ENCODE measurements at regions not wholly inside any gene's neighbourhood (a gene's known extent, or its start where the extent isn't known, plus 50 kb on each side); places are given as distances from the start of the nearest gene placed in this dataset.
"Not testable (repeated sequence)": the region's sequence is repeated elsewhere in the genome, so short reads cannot be mapped to it uniquely, and the experiment has no call there.

- no peak for DNase-seq
These were observed 102.6 kb downstream of the PLG start for GRCh38 chr6:160804639-160805038.

GRCh38 chr6:160808263-160808662 lies 106.2 kb downstream of the PLG start:
- DNase-seq: no peak

DNA sequence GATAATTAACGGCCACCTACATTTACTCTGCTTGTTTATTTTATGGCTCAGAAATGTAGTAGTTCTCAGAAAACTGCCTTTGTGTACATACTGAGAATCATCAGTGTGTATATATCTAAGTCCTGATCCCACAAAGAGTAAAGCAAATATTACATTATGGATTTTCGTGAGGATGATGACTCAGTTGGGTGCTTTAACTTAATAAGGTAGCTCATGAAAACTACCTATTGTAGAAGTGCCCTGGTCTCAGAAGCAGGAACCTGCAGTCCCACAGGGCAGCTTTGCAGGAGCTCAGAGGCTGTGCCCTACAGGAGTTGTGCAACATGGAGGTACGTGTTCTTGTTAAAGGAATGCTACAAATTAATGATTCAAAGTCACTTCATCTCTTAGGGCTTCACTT lies 108.2 kb downstream of the PLG start:
- DNase-seq: no peak

DNA sequence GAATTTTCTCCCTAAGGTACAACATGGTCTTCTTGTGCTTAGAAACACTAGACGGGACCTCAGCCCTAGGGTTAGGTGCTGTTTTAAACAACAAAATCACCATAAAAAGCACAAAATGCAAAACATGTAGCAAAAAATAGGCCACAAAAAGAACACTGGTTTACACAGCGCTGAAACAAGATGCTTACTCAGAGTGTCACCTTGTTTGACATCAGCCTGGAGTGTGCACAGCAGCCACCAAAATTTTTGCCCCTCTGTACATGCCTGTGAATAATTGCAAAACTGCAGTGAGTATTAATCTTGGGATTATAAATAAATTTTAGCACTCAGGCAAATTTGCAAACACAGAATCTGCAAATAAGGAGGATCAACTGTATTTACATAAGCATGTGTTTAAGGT lies 110.1 kb downstream of the PLG start:
- DNase-seq: no peak

DNA sequence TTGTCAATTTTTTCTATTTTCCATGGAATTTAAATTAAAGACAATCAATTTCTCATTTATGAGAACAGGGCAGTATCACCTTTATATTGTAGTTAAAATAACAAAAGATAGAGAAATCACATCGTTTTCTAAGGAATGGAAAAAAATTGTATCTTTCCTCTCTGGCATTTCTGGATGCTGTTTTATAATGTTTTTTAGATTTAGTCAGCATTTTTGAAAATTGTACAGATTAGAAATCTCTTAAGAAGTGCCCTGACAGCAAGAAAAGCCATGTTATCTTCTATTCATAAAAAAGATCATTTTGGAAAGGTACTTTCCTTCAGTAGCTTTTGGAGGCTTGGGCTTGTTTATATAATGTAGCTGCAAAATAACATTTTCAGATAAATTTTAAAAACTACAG lies 116.9 kb downstream of the PLG start:
- no peak for DNase-seq

DNA sequence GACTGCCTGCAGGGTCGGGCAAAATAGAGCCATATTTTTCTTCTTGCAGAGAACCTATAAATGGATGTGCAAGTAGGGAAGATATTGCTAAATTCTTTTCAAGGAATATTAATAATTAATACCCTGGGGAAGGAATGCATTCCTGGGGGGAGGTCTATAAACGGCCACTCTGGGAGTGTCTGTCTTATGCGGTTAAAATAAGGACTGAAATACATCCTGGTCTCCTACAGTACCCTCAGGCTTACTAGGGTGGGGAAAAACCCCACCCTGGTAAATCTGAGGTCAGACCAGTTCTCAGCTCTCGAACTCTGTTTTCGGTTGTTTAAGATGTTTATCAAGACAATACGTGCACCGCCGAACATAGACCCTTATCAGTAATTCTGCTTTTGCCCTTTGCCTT lies 118.6 kb downstream of the PLG start:
- DNase-seq: not testable (repeated sequence)

GRCh38 chr6:160831739-160832138 lies 129.7 kb downstream of the PLG start:
- no peak for DNase-seq

GRCh38 chr6:160832422-160832821 lies 130.4 kb downstream of the PLG start:
- DNase-seq: no peak

GRCh38 chr6:160837146-160837545 lies 135.1 kb downstream of the PLG start:
- DNase-seq: no peak

DNA sequence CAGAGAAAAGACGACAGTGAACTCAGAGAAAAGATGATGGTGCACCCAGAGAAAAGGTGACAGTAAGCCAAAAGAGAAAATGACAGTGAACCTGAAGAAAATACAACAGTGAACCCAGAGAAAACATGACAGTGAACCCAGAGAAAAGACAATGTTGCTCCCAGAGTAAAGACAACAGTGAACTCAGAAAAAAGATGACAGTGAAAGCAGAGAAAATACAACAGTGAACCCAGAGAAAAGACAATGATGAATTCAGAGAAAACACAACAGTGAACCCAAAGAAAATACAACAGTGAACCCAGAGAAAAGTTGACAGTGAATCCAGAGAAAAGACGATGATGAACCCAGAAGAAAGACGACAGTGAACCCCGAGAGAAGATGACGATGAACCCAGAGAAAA lies 140.5 kb upstream of the MAP3K4 start:
- DNase-seq: no peak

DNA sequence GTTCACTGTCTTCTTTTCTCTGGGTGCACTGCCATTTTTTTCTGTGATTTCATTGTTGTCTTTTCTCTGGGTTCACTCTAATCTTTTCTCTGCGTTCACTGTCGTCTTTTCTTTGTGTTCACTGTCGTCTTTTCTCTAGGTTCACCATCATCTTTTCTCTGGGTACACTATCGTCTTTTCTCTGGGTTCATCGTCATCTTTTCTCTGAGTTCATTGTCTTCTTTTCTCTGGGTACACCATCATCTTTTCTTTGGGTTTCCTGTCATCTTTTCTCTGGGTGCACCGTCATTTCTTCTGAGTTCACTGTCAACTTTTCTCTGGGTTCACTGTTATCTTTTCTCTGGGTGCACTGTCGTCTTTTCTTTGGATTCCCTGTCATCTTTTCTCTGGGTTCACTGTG lies 137.6 kb upstream of the MAP3K4 start:
- DNase-seq: no peak

DNA sequence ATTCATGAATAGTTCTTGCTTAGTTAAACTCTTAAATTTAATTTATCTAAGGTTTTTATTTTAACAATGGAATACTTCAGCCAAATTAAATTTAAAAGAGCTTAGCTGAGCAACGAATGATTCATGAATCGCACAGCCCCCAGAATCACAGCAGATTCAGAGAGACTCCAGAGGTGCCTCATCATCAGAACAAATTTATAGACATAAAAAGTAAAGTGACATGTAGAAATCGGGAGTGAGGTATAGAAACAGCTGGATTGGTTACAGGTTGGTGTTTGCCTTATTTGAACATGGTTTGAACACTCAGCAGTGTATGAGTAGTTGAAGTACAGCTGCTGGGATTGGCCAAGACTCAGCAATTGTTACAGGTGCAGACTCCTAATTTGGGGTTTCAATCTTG lies 132.7 kb upstream of the MAP3K4 start:
- no peak for DNase-seq

DNA sequence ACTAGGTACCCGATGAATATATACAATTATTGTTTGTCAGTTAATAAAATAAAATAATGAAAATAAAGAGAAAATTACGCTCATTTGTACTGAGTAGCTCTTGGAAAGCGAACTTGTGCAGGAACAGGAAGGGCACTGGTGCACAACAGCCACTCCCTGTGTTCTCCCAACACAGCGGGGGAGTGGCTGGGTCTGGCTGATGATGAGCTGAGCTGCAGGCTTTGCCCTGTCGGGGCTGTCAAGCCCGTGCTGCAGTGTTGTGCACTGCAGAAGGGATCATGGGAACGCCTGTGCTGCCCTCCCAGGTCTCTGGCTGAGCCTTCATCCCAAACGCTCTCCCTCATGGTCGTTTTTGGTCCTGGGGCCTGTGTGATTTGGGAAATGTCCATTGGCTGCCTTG lies 131.7 kb upstream of the MAP3K4 start:
- DNase-seq: no peak

DNA sequence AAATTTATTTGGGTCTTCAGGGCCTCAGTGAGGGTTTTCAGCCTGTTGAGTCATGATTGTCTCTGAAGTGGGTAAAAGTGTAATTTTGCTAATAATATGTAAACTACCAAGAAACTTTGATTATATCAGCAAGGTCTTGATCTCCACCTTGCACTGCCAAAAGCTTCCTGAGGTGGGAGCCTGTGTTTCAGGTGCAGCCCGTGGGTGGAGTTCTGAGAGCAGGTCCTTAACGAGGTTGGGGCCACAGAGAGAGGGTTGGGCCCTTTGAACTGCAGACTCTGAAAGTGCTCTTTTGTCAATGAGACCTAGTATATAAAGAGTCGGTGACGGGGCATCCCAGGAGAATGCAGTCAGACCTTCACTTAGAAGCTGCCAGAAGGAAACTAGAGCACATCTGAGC lies 129.7 kb upstream of the MAP3K4 start:
- DNase-seq: no peak

DNA sequence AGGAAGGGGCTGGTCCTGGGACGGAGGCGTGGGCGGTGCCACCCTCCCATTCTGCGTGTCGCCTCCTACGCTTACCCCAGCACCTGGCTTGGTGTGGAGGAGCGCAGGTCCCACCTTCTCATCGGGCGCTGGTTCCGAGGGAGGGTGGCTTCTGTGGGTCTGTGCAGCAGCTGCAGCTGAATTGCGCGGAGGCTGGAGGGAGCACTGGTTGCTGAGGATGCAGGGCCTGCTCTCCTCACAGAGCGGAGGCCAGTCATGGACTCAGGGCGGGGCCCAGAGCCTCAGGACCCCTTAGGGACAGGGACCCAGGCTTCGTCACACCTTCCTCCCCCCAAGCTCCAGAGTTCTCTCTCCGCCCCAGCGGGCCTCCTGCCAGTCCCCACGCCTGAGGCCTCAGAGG lies 127.8 kb upstream of the MAP3K4 start:
- no peak for DNase-seq

GRCh38 chr6:160871320-160871719 lies 120.2 kb upstream of the MAP3K4 start:
- no peak for DNase-seq

- no peak for DNase-seq
These were observed 110.3 kb upstream of the MAP3K4 start for GRCh38 chr6:160881148-160881808.

DNA sequence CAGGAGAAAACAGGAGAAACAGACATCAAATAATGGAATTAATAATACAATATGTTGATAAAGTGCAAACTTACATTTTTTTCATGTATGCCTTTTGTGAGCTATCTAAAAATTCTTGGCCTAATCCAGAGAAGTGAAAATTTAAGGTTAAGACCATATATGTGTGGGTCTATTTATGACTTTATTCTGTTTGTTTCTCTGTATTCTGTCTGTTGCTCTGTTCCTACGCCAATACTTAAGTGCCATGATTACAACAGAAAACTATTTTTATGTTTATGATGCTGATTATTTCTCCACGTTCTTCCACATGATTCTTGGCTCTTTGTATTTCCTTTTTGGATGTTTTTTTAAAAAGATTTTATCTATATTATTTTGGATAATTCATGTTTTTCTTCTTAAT lies 109.6 kb upstream of the MAP3K4 start:
- no peak for DNase-seq

- no peak for DNase-seq
These were observed 108.7 kb upstream of the MAP3K4 start for GRCh38 chr6:160882791-160883279.

- no peak for DNase-seq
These were observed 108.0 kb upstream of the MAP3K4 start for GRCh38 chr6:160883560-160883959.

DNA sequence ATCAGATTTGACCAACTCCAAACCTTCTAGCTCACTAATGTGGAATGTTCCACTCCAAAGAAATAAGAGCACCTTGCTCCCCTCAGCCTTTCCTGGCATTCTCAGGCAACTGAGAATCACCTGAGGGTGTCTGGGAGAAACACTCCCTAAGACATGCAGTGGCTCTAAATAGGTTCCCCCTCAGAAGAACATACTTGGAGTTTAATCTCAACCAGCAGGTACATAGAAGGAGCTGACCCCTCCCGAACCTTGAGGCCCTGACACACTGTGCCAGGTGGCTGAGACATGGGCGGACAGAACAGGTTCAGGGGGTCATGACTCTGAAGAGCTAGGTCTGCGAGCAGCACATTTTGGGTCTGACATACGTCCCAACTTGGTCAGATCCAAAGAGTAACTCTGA lies 107.6 kb upstream of the MAP3K4 start:
- DNase-seq: no peak

DNA sequence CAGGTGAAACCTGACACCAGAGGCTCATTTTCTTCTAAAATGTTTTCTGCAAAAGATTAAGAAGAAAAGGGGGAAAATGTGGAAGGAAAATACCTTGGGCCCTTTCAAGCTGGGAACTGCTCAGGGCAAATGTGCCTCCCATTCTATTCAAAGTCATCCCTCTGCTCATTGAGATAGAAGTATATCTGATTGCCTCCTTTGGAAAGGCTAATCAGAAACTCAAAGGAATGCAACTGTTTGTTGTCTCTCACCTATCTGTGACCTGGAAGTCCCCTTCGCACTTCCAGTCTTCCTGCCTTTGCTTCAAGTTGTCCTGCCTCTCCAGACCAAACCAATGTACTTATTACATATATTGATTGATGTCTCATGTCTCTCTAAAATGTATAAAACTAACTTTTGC lies 102.4 kb upstream of the MAP3K4 start:
- not testable (repeated sequence) for DNase-seq

DNA sequence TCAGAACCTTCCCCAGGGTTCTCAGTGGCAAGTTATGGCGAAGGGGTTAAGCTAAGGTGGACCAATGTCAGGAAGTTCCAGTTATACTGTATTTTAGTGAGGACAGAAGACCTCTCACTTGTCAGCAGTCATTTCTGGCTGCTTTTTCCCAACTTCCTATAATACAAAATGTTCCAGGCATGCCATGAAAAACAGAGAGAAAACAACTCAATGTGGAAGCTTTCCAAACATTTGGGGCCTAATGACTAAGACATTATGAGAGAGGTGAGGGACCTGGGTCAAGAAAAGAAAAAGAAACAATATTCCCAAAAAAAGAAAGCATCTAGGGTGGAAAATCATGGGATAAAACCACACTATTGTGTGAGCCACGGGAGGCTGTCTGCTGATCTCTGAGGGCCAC lies 99.9 kb upstream of the MAP3K4 start:
- no peak for DNase-seq

- DNase-seq: no peak
These were observed 96.0 kb upstream of the MAP3K4 start for GRCh38 chr6:160895562-160895961.

DNA sequence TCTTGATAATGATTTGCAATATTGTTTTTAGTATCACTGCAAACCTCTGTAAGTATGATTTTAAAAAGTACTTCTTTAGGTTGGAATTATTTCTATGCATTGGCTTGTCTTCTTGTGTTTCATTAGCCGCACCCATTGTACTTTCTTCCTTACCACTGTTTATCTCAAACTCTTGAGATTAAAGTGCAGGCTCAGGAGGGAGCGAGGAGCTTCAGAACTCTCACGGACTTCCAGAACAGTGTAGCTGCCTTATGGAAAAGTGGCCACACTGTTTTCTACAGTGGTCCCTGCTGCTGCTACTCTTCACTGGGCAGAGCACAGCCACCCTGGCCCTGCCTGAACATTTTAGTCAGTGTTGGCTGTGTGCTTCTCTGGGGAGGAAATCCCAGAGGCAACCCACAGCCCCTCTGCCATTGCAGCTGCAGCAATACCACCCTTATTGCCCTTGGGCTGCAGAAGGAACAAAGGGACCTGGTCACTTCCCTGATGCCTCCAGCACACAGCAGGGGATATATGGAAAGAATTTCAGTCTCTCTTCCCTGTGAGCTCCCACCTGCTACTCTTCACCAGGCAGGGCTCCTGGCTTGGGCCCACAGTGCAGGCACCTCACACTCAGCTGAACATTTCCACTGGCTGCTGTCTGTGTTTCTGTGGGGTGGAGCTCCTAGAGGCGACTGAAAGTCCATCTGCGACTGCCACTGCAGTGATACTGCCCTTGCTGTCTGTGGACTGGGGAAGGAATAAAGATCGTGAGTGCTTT lies 91.7 kb upstream of the MAP3K4 start:
- no peak for DNase-seq

All from stimulated activated CD4-positive, alpha-beta T cell treated with anti-CD3 and anti-CD28 coated beads, Interleukin-2, amount 100 ng/mL, for 48 hours (primary cell).